ENCODE measurements at regions not wholly inside any gene's neighbourhood (a gene's known extent, or its start where the extent isn't known, plus 50 kb on each side); places are given as distances from the start of the nearest gene placed in this dataset.

- no peak for TF ChIP-seq CTCF (IDR thresholded peaks at IDR 0.05; ENCODE audit: poor library complexity)
- TF ChIP-seq EZH2 (IDR thresholded peaks at IDR 0.05; ENCODE audit: borderline replicate concordance), result no peak
Observed at GRCh38 chr2:212766921-212767320, 228.3 kb upstream of the ERBB4 start.
